Calu3 (cell line): ENCODE measurements at regions not wholly inside any gene's neighbourhood (a gene's known extent, or its start where the extent isn't known, plus 50 kb on each side); places are given as distances from the start of the nearest gene placed in this dataset.
"Not testable (repeated sequence)": the region's sequence is repeated elsewhere in the genome, so short reads cannot be mapped to it uniquely, and the experiment has no call there.

Experiments
- BruUV-seq: library from RNA; stranded (reverse); fragments of 400-500 nt; replicated peaks from 2 replicates; lab custom pipeline; 2021; lab: Mats Ljungman, UMichigan
- CTCF ChIA-PET: fragments of 300-600 bp; sonication (Branson Sonifier 250); formaldehyde crosslinking; loops from one replicate; lab custom pipeline; 2022; ENCODE audit warnings: antibody characterized with exemption; lab: Charles Lee
- DNase-seq: peaks from one replicate; pipeline ENCODE4 v3.0.0; 2022
- H3K27ac Mint-ChIP-seq: one replicate; pipeline ENCODE4 v1.8.0; 2022; ENCODE audit warnings: mixed read lengths; ENCODE audit not compliant: unreplicated experiment
- H3K27me3 Mint-ChIP-seq: one replicate; pipeline ENCODE4 v1.8.0; 2022; ENCODE audit warnings: mixed read lengths; ENCODE audit not compliant: unreplicated experiment
- H3K36me3 Mint-ChIP-seq: one replicate; pipeline ENCODE4 v1.8.0; 2022; ENCODE audit warnings: mild to moderate bottlenecking, moderate library complexity, mixed read lengths; ENCODE audit not compliant: insufficient read depth, unreplicated experiment
- H3K4me1 Mint-ChIP-seq: one replicate; pipeline ENCODE4 v1.8.0; 2022; ENCODE audit warnings: mild to moderate bottlenecking, low read depth, mixed read lengths; ENCODE audit not compliant: unreplicated experiment
- H3K4me3 Mint-ChIP-seq: one replicate; pipeline ENCODE4 v1.8.0; 2022; ENCODE audit warnings: mild to moderate bottlenecking, low read depth, moderate library complexity, mixed read lengths; ENCODE audit not compliant: unreplicated experiment
- H3K9me3 Mint-ChIP-seq: one replicate; pipeline ENCODE4 v1.8.0; 2022; ENCODE audit warnings: low read depth, mixed read lengths; ENCODE audit not compliant: unreplicated experiment
- intact Hi-C: fragments of 100-400 bp; cut with micrococcal nuclease; formaldehyde crosslinking; loops from one replicate; pipeline ENCODE4 v1.10.0; 2022; ENCODE audit not compliant: unreplicated experiment
- TF ChIP-seq, protein P1 (sequence below): fragments of 200-600 bp; IDR thresholded peaks from one replicate; pipeline ENCODE4 v1.8.0; 2022; ENCODE audit warnings: antibody characterized with exemption; ENCODE audit not compliant: unreplicated experiment

DNA sequence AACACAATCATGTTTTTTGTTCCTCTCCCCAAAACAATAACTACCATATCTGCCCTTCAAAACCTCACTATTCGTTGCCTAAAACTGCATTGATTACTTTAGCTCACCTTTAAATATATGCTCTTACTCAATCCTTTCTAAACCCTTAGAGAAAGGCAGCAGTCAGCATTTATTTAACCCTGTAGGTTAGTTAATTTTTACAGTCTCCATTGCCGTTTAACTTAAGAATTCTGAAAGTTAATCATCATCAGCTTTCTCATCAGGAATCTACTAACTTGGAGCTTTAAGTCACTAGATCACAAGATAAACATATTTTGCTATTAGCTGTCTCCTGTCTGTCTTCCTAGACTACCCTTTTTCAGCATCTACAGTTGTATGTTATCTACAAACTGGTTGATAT, 991.9 kb downstream of the EPHA7 start:
- no peak overlapping the region for H3K27ac Mint-ChIP-seq

DNA sequence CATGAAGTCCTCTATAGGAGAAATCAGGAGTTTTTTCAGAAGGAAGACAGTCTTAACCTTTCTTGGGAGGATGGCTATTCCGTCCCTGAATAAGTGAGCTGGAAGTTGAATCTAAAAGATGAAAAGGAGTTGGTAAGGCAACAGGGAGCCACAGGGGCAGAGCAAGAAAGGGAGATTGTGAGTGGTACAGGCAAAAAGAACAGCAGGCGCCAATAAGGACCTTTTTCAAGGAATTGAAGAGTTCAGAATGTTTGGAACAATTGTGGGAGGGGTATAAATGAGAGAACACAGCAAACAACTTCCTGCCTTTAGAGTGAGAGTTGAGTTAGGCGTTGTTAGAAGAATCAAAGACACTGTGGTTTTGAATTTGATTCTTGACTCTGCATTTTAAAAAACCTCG, 1003.7 kb downstream of the EPHA7 start:
- Mint-ChIP-seq H3K9me3 (peaks cover 9% of the 10 kb centered on the region), H3K36me3 (no peaks in the 10 kb centered on the region), H3K4me1 (no peaks in the 10 kb centered on the region), H3K4me3 (no peak overlapping the region), H3K27me3 (no peaks in the 10 kb centered on the region), H3K27ac (no peak overlapping the region)
- no peak for DNase-seq
- CTCF ChIA-PET = no interaction called here
- intact Hi-C loops = no loop called here
- TF ChIP-seq, protein P1, sequence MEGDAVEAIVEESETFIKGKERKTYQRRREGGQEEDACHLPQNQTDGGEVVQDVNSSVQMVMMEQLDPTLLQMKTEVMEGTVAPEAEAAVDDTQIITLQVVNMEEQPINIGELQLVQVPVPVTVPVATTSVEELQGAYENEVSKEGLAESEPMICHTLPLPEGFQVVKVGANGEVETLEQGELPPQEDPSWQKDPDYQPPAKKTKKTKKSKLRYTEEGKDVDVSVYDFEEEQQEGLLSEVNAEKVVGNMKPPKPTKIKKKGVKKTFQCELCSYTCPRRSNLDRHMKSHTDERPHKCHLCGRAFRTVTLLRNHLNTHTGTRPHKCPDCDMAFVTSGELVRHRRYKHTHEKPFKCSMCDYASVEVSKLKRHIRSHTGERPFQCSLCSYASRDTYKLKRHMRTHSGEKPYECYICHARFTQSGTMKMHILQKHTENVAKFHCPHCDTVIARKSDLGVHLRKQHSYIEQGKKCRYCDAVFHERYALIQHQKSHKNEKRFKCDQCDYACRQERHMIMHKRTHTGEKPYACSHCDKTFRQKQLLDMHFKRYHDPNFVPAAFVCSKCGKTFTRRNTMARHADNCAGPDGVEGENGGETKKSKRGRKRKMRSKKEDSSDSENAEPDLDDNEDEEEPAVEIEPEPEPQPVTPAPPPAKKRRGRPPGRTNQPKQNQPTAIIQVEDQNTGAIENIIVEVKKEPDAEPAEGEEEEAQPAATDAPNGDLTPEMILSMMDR = no peak
- BruUV-seq = no TSS peak

More for the DNA sequence above, 991.9 kb downstream of the EPHA7 start:
- no TSS peak for BruUV-seq
- CTCF ChIA-PET = interaction anchor here (0.6 kb wide), 1 partner anchor 1258 kb away, joined by 3 read pairs; no protein-coding TSS in a partner anchor
- TF ChIP-seq, protein P1 = no peak
- intact Hi-C loops = no loop called here
- no peak for DNase-seq
- Mint-ChIP-seq H3K27me3 (no peaks in the 10 kb centered on the region), H3K36me3 (no peaks in the 10 kb centered on the region), H3K9me3 (peaks cover 9% of the 10 kb centered on the region), H3K4me3 (no peak overlapping the region), H3K4me1 (no peaks in the 10 kb centered on the region)

DNA sequence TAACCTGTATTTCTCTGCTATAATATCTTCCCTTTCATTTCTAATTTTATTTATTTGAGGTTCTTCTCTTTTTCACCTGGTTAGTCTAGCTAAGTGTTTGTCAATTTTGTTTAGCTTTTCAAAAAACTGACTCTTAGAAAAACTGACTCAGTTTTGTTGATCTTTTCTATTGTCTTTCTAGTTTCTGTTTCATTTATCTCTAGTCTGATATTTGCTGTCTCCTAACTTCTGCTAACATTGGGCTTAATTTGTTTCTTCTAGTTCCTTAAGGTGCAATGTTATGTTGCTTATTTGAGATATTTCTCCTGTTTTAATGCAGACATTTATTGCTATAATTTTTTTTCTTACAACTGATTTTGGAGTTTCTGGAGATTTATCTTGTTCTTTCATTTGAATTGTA, 1011.0 kb downstream of the EPHA7 start:
- H3K27me3 Mint-ChIP-seq = no peaks in the 10 kb centered on the region
- H3K4me3 Mint-ChIP-seq = no peak overlapping the region
- TF ChIP-seq, protein P1 = no peak
- CTCF ChIA-PET = no interaction called here
- DNase-seq = no peak
- peaks cover 13% of the 10 kb centered on the region for H3K9me3 Mint-ChIP-seq
- no peaks in the 10 kb centered on the region for H3K36me3 Mint-ChIP-seq
- H3K4me1 Mint-ChIP-seq = no peaks in the 10 kb centered on the region
- intact Hi-C loops = no loop called here
- no peak overlapping the region for H3K27ac Mint-ChIP-seq
- BruUV-seq = no TSS peak

DNA sequence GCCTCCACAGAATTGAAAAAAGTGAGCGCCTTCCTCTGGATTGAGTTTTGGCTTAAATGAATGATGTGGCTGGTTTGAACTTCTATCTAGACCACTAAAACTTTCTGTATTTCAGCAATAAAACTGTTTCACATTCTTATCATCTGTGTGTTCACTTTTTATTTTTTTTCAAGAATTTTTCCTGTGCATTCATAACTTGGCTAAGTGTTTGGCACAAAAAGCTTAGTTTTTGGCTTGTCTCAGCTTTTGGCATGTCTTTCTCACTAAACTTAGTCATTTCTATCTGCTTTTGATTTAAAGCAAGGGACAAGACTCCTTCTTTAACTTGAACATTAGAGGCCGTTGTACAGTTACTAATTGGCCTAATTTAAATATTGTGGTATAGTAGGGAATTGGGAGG, 1015.1 kb downstream of the EPHA7 start:
- BruUV-seq = no TSS peak
- Mint-ChIP-seq H3K36me3 (no peaks in the 10 kb centered on the region), H3K4me3 (no peak overlapping the region), H3K4me1 (no peaks in the 10 kb centered on the region), H3K9me3 (peaks cover 14% of the 10 kb centered on the region), H3K27ac (no peak overlapping the region), H3K27me3 (no peaks in the 10 kb centered on the region)
- CTCF ChIA-PET = no interaction called here
- TF ChIP-seq, protein P1 = no peak
- no peak for DNase-seq
- intact Hi-C loops = no loop called here

DNA sequence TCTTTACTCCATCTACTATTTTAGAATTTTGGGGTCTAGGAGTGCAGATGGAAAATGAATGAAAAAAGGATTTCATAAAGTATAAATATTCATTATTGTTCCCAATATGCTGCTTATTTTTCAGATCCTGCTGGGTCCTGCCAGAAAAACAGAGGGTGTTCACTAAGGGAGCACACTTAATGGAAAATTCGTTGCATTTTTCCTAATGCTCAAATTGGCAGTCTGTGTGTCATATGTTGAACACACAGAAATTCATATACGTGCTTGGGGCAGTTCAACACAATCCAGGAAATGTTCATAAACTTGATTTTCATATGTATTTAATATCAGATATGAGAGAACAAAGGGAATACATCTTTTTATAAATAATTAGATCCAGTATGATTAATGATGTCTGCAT, 1019.4 kb downstream of the EPHA7 start:
- no peaks in the 10 kb centered on the region for H3K4me1 Mint-ChIP-seq
- BruUV-seq = no TSS peak
- TF ChIP-seq, protein P1 = no peak
- DNase-seq = no peak
- H3K27ac Mint-ChIP-seq = no peak overlapping the region
- H3K27me3 Mint-ChIP-seq = no peaks in the 10 kb centered on the region
- no peaks in the 10 kb centered on the region for H3K36me3 Mint-ChIP-seq
- CTCF ChIA-PET = no interaction called here
- H3K9me3 Mint-ChIP-seq = peaks cover 9% of the 10 kb centered on the region
- H3K4me3 Mint-ChIP-seq = no peak overlapping the region
- intact Hi-C loops = no loop called here

DNA sequence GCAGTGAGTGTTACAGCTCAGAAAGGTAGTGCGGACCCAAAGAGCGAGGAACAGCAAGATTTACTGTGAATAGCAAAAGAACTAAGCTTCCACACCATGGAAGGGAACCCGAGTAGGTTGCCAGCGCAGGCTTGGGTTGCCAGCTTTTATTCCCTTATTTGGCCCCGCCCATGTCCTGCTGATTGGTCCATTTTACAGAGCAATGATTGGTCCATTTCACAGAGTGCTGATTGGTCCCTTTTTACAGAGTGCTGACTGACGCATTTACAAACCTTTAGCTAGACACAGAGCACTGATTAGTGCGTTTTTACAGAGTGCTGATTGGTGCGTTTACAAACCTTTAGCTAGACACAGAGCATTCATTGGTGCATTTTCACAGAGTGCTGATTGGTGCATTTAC, 1030.7 kb downstream of the EPHA7 start:
- H3K27me3 Mint-ChIP-seq, H3K36me3 Mint-ChIP-seq, H3K9me3 Mint-ChIP-seq, H3K4me3 Mint-ChIP-seq, BruUV-seq, H3K4me1 Mint-ChIP-seq, CTCF ChIA-PET, DNase-seq, H3K27ac Mint-ChIP-seq, intact Hi-C loops: not testable (repeated sequence)
